OCI-LY7 (cell line): ENCODE measurements at regions not wholly inside any gene's neighbourhood (a gene's known extent, or its start where the extent isn't known, plus 50 kb on each side); places are given as distances from the start of the nearest gene placed in this dataset.

Experiments
- BruUV-seq: library from RNA; stranded (reverse); fragments of 400-500 nt; replicated peaks from 2 replicates; lab custom pipeline; 2021; lab: Mats Ljungman, UMichigan
- CTCF ChIA-PET: fragments of 300-600 bp; sonication (Branson Sonifier 250); formaldehyde crosslinking; loops from one replicate; lab custom pipeline; 2022; ENCODE audit warnings: antibody characterized with exemption; ENCODE audit not compliant: unreplicated experiment; lab: Charles Lee
- POLR2A ChIA-PET: fragments of 300-600 bp; sonication (Branson Sonifier 250); formaldehyde crosslinking; loops from one replicate; lab custom pipeline; 2022; ENCODE audit warnings: antibody characterized with exemption; lab: Charles Lee
- DNase-seq: peaks from one replicate; pipeline ENCODE4 v3.0.0-alpha.2; 2015; ENCODE audit warnings: low spot score
- H2AFZ ChIP-seq: fragments of 200-600 bp; sonication (generic), shearing (Covaris generic); 2 replicates; pipeline ENCODE4 v1.6.1; 2014; ENCODE audit warnings: mild to moderate bottlenecking, antibody characterized with exemption, low read length, moderate library complexity
- H3K27ac ChIP-seq: fragments of 200-600 bp; sonication (generic); 2 replicates; pipeline ENCODE4 v1.5.1; 2014; ENCODE audit warnings: mixed run types, low read depth, mild to moderate bottlenecking, moderate library complexity, low read length, inconsistent platforms; ENCODE audit not compliant: poor library complexity, severe bottlenecking
- H3K36me3 ChIP-seq: fragments of 200-600 bp; sonication (generic); 2 replicates; pipeline ENCODE4 v1.6.1; 2014; ENCODE audit warnings: mild to moderate bottlenecking, antibody characterized with exemption, low read length, moderate library complexity, mixed read lengths; ENCODE audit not compliant: insufficient read depth
- H3K4me1 ChIP-seq: fragments of 200-600 bp; sonication (generic); 2 replicates; pipeline ENCODE4 v1.5.1; 2014; ENCODE audit warnings: mild to moderate bottlenecking, low read length; ENCODE audit not compliant: insufficient read depth, poor library complexity, severe bottlenecking
- H3K4me2 ChIP-seq: fragments of 200-600 bp; sonication (generic); 2 replicates; pipeline ENCODE4 v1.6.1; 2014; ENCODE audit warnings: mild to moderate bottlenecking, low read length
- H3K4me3 ChIP-seq: fragments of 200-600 bp; sonication (generic); 2 replicates; pipeline ENCODE4 v1.5.1; 2014; ENCODE audit warnings: mild to moderate bottlenecking, low read depth, low read length; ENCODE audit not compliant: poor library complexity, severe bottlenecking
- H3K79me2 ChIP-seq: fragments of 200-600 bp; sonication (generic); 2 replicates; pipeline ENCODE4 v1.6.1; 2016; ENCODE audit warnings: low read depth, mild to moderate bottlenecking, low read length, moderate library complexity, mixed read lengths; ENCODE audit not compliant: insufficient read depth
- H3K9me2 ChIP-seq: fragments of 200-600 bp; sonication (generic); 2 replicates; pipeline ENCODE4 v1.6.1; 2016; ENCODE audit warnings: mild to moderate bottlenecking, low read length, mixed read lengths; ENCODE audit not compliant: insufficient read depth
- H3K9me3 ChIP-seq: fragments of 200-600 bp; sonication (generic); 2 replicates; pipeline ENCODE4 v1.6.1; 2014; ENCODE audit warnings: mild to moderate bottlenecking, mixed run types, low read length, mixed read lengths
- H4K20me1 ChIP-seq: fragments of 200-600 bp; sonication (generic); 2 replicates; pipeline ENCODE4 v1.6.1; 2014; ENCODE audit warnings: mild to moderate bottlenecking, antibody characterized with exemption, low read length, moderate library complexity, mixed read lengths; ENCODE audit not compliant: insufficient read depth
- CTCF ChIP-seq: fragments of 200-600 bp; sonication (generic); conservative IDR thresholded peaks from 2 replicates; pipeline ENCODE4 v1.5.1; 2014; ENCODE audit warnings: mild to moderate bottlenecking, antibody characterized with exemption, low read length, moderate library complexity, mixed read lengths
- EZH2phosphoT487 ChIP-seq: fragments of 200-600 bp; sonication (generic); IDR thresholded peaks from 2 replicates; pipeline ENCODE4 v1.6.1; 2018; ENCODE audit warnings: low read depth, borderline replicate concordance, mild to moderate bottlenecking, mixed run types, antibody characterized with exemption, low read length, moderate library complexity, mixed read lengths
- intact Hi-C: fragments of 100-400 bp; cut with micrococcal nuclease; formaldehyde crosslinking; loops from one replicate; pipeline ENCODE4 v1.10.0; 2022; ENCODE audit not compliant: unreplicated experiment

GRCh38 chr2:57733956-57734355, 312.6 kb upstream of the VRK2 start:
- no peaks in the 10 kb centered on the region for H3K4me1 ChIP-seq
- no peak for DNase-seq
- no peak overlapping the region for H3K4me3 ChIP-seq
- H4K20me1 ChIP-seq: no peaks in the 10 kb centered on the region
- no TSS peak for BruUV-seq
- no peak overlapping the region for H3K27ac ChIP-seq
- H3K36me3 ChIP-seq: no peaks in the 10 kb centered on the region
- no peaks in the 10 kb centered on the region for H3K79me2 ChIP-seq
- H3K4me2 ChIP-seq: no peak overlapping the region
- H2AFZ ChIP-seq: no peak overlapping the region
- TF ChIP-seq CTCF: no peak
- no peak for TF ChIP-seq EZH2phosphoT487
- intact Hi-C loops: no loop called here
- ChIA-PET CTCF (no interaction called here), POLR2A (no interaction called here)
- H3K9me3 ChIP-seq: no peaks in the 10 kb centered on the region
- H3K9me2 ChIP-seq: no peaks in the 10 kb centered on the region

GRCh38 chr2:57740891-57741290, 305.7 kb upstream of the VRK2 start:
- no peak for DNase-seq
- Histone ChIP-seq H3K9me3 (no peaks in the 10 kb centered on the region), H3K27ac (no peak overlapping the region), H3K4me3 (no peak overlapping the region), H3K36me3 (no peaks in the 10 kb centered on the region), H3K9me2 (no peaks in the 10 kb centered on the region), H3K79me2 (no peaks in the 10 kb centered on the region), H4K20me1 (no peaks in the 10 kb centered on the region), H3K4me1 (no peaks in the 10 kb centered on the region), H2AFZ (no peak overlapping the region), H3K4me2 (no peak overlapping the region)
- no TSS peak for BruUV-seq
- intact Hi-C loops: no loop called here
- ChIA-PET CTCF (no interaction called here), POLR2A (interaction anchor here (0.5 kb wide), 1 partner anchor 1011 kb away, joined by 3 read pairs; no protein-coding TSS in a partner anchor)
- no peak for TF ChIP-seq CTCF
- TF ChIP-seq EZH2phosphoT487: no peak

GRCh38 chr2:57753636-57754035, 293.0 kb upstream of the VRK2 start:
- no peak for DNase-seq
- intact Hi-C loops: no loop called here
- H4K20me1 ChIP-seq: no peaks in the 10 kb centered on the region
- POLR2A ChIA-PET: no interaction called here
- no TSS peak for BruUV-seq
- no peak overlapping the region for H2AFZ ChIP-seq
- no peaks in the 10 kb centered on the region for H3K4me1 ChIP-seq
- no peak overlapping the region for H3K4me3 ChIP-seq
- no peaks in the 10 kb centered on the region for H3K36me3 ChIP-seq
- no peaks in the 10 kb centered on the region for H3K9me3 ChIP-seq
- no peaks in the 10 kb centered on the region for H3K9me2 ChIP-seq
- TF ChIP-seq CTCF (no peak), EZH2phosphoT487 (no peak)
- CTCF ChIA-PET: no interaction called here
- no peak overlapping the region for H3K27ac ChIP-seq
- no peak overlapping the region for H3K4me2 ChIP-seq
- H3K79me2 ChIP-seq: no peaks in the 10 kb centered on the region
